H9 (cell line): ENCODE measurements at regions not wholly inside any gene's neighbourhood (a gene's known extent, or its start where the extent isn't known, plus 50 kb on each side); places are given as distances from the start of the nearest gene placed in this dataset.

Experiments used
- DNase-seq: peaks from one replicate; pipeline ENCODE4 v3.0.0-alpha.2; 2017
- H2AFZ ChIP-seq: one replicate; pipeline ENCODE4 v1.6.1; 2013; ENCODE audit warnings: mild to moderate bottlenecking, low read length, control low read depth, moderate library complexity
- H2AK5ac ChIP-seq: 2 replicates; pipeline ENCODE4 v1.6.1; 2013; ENCODE audit warnings: low read length, control low read depth, mixed read lengths; ENCODE audit not compliant: insufficient read length
- H2BK120ac ChIP-seq: one replicate; pipeline ENCODE4 v1.6.1; 2013; ENCODE audit warnings: low read depth, mild to moderate bottlenecking, low read length, control low read depth, inconsistent platforms; ENCODE audit not compliant: poor library complexity, severe bottlenecking
- H2BK12ac ChIP-seq: 2 replicates; pipeline ENCODE4 v1.6.1; 2013; ENCODE audit warnings: low read length, control low read depth, mixed read lengths, low read depth; ENCODE audit not compliant: insufficient read length
- H2BK15ac ChIP-seq: 2 replicates; pipeline ENCODE4 v1.6.1; 2013; ENCODE audit warnings: low read depth, low read length, control low read depth
- H2BK20ac ChIP-seq: one replicate; pipeline ENCODE4 v1.6.1; 2013; ENCODE audit warnings: low read depth, mild to moderate bottlenecking, low read length, control low read depth, inconsistent platforms; ENCODE audit not compliant: poor library complexity, severe bottlenecking
- H2BK5ac ChIP-seq: 2 replicates; pipeline ENCODE4 v1.6.1; 2013; ENCODE audit warnings: low read length, control low read depth, mixed read lengths; ENCODE audit not compliant: insufficient read length
- H3K14ac ChIP-seq: 2 replicates; pipeline ENCODE4 v1.6.1; 2013; ENCODE audit warnings: low read length, control low read depth; ENCODE audit not compliant: insufficient read depth
- H3K18ac ChIP-seq: 2 replicates; pipeline ENCODE4 v1.6.1; 2013; ENCODE audit warnings: low read depth, mild to moderate bottlenecking, mixed read lengths, low read length, control low read depth; ENCODE audit not compliant: insufficient read length
- H3K23ac ChIP-seq: 2 replicates; pipeline ENCODE4 v1.6.1; 2013; ENCODE audit warnings: low read length, control low read depth, mixed read lengths, low read depth; ENCODE audit not compliant: insufficient read length
- H3K23me2 ChIP-seq: 2 replicates; pipeline ENCODE4 v1.6.1; 2013; ENCODE audit warnings: low read depth, mild to moderate bottlenecking, mixed read lengths, low read length, control low read depth; ENCODE audit not compliant: insufficient read length, poor library complexity, severe bottlenecking
- H3K27ac ChIP-seq: 2 replicates; pipeline ENCODE4 v1.5.1; 2013; ENCODE audit warnings: low read length, control low read depth, mixed read lengths, low read depth; ENCODE audit not compliant: insufficient read length
- H3K27me3 ChIP-seq: 2 replicates; pipeline ENCODE4 v1.6.1; 2013; ENCODE audit warnings: low read length, control low read depth, inconsistent platforms; ENCODE audit not compliant: insufficient read depth
- H3K4ac ChIP-seq: 2 replicates; pipeline ENCODE4 v1.6.1; 2013; ENCODE audit warnings: low read depth, mild to moderate bottlenecking, control low read depth, inconsistent platforms, low read length, moderate library complexity
- H3K4me1 ChIP-seq: 2 replicates; pipeline ENCODE4 v1.6.1; 2013; ENCODE audit warnings: low read length, control low read depth, inconsistent platforms; ENCODE audit not compliant: insufficient read depth
- H3K4me2 ChIP-seq: 2 replicates; pipeline ENCODE4 v1.6.1; 2013; ENCODE audit warnings: low read length, control low read depth, mixed read lengths; ENCODE audit not compliant: insufficient read length, insufficient read depth
- H3K56ac ChIP-seq: 2 replicates; pipeline ENCODE4 v1.6.1; 2013; ENCODE audit warnings: low read depth, mild to moderate bottlenecking, mixed read lengths, low read length, control low read depth; ENCODE audit not compliant: insufficient read length
- H3K79me1 ChIP-seq: 2 replicates; pipeline ENCODE4 v1.6.1; 2013; ENCODE audit warnings: low read depth, mild to moderate bottlenecking, moderate library complexity, low read length, control low read depth, inconsistent platforms; ENCODE audit not compliant: insufficient read depth, poor library complexity, severe bottlenecking
- H3K79me2 ChIP-seq: 2 replicates; pipeline ENCODE4 v1.6.1; 2013; ENCODE audit warnings: low read length, control low read depth, inconsistent platforms; ENCODE audit not compliant: insufficient read depth
- H3K9ac ChIP-seq: 2 replicates; pipeline ENCODE4 v1.6.1; 2013; ENCODE audit warnings: low read length, control low read depth, mixed read lengths; ENCODE audit not compliant: insufficient read length; ENCODE audit errors: extremely low read depth
- H3K9me3 ChIP-seq: one replicate; pipeline ENCODE4 v1.6.1; 2013; ENCODE audit warnings: low read depth, low read length, inconsistent platforms; ENCODE audit not compliant: control insufficient read depth
- H3T11ph ChIP-seq: one replicate; pipeline ENCODE4 v1.6.1; 2013; ENCODE audit warnings: mild to moderate bottlenecking, low read length, control low read depth, inconsistent platforms
- H4K20me1 ChIP-seq: one replicate; pipeline ENCODE4 v1.6.1; 2013; ENCODE audit not compliant: control insufficient read depth, insufficient read length, insufficient read depth
- H4K5ac ChIP-seq: 2 replicates; pipeline ENCODE4 v1.6.1; 2013; ENCODE audit warnings: low read depth, mild to moderate bottlenecking, mixed read lengths, low read length, control low read depth; ENCODE audit not compliant: insufficient read length
- H4K8ac ChIP-seq: replicated peaks from 2 replicates; pipeline ENCODE4 v1.6.1; 2013; ENCODE audit warnings: low read length, control low read depth, mixed read lengths, low read depth; ENCODE audit not compliant: insufficient read length
- H4K91ac ChIP-seq: 2 replicates; pipeline ENCODE4 v1.6.1; 2013; ENCODE audit warnings: low read depth, mild to moderate bottlenecking, moderate library complexity, mixed read lengths, low read length, control low read depth; ENCODE audit not compliant: insufficient read length
- H3K27ac Mint-ChIP-seq, 3 experiments: 2 replicates in 2 of 3; 3 replicates in 1 of 3; pipeline ENCODE4 v1.8.0; 2020 to 2021; ENCODE audit warnings: mixed read lengths in 3 of 3, mild to moderate bottlenecking in 1 of 3, moderate library complexity in 1 of 3
- H3K27me3 Mint-ChIP-seq: 2 replicates; pipeline ENCODE4 v1.8.0; 2021; ENCODE audit warnings: low read depth, mild to moderate bottlenecking, moderate library complexity, mixed read lengths
- H3K36me3 Mint-ChIP-seq, 3 experiments: 2 replicates in 2 of 3; 3 replicates in 1 of 3; pipeline ENCODE4 v1.8.0; 2020 to 2021; ENCODE audit warnings: low read depth in 3 of 3, mixed read lengths in 3 of 3; ENCODE audit not compliant: insufficient read depth in 1 of 3
- H3K4me1 Mint-ChIP-seq, 2 experiments: 2 replicates each; pipeline ENCODE4 v1.8.0; 2020; ENCODE audit warnings: mixed read lengths in 2 of 2
- H3K4me3 Mint-ChIP-seq, 2 experiments: 2 replicates in 1 of 2; 3 replicates in 1 of 2; pipeline ENCODE4 v1.8.0; 2020 to 2021; ENCODE audit warnings: mild to moderate bottlenecking in 2 of 2, mixed read lengths in 2 of 2, moderate library complexity in 1 of 2
- H3K9me3 Mint-ChIP-seq, 2 experiments: 2 replicates in 1 of 2; 3 replicates in 1 of 2; pipeline ENCODE4 v1.8.0; 2020; ENCODE audit warnings: mild to moderate bottlenecking in 2 of 2, mixed read lengths in 2 of 2, moderate library complexity in 1 of 2
- CTCF ChIP-seq: fragments of 200-600 bp; sonication (generic); conservative IDR thresholded peaks from 3 replicates; pipeline ENCODE4 v1.8.0; 2021; ENCODE audit warnings: antibody characterized with exemption, mild to moderate bottlenecking
- WGBS: extraction: QIAGEN DNeasy Blood & Tissue Kit; methylation state at CpG from one replicate; pipeline ENCODE4 v1.1.7; 2013; ENCODE audit warnings: missing lambda C conversion rate, low lambda C conversion rate, mixed read lengths; ENCODE audit not compliant: insufficient read length; ENCODE audit errors: extremely low coverage; 5-methylcytosine and 5-hydroxymethylcytosine counted together

- no peaks in the 10 kb centered on the region for H3K23me2 ChIP-seq
- H3K4ac ChIP-seq = no peak overlapping the region
- no peak overlapping the region for H3K9ac ChIP-seq
- H3K4me2 ChIP-seq = no peak overlapping the region
- H3K9me3 ChIP-seq = no peaks in the 10 kb centered on the region
- no peak overlapping the region for H3K14ac ChIP-seq
- no peak overlapping the region for H3K18ac ChIP-seq
- H4K8ac ChIP-seq = no peak overlapping the region
- H2BK15ac ChIP-seq = no peak overlapping the region
- no peak overlapping the region for H3K56ac ChIP-seq
- no CpG with 5 or more reads among the region's 3 CpGs for WGBS
- no peaks in the 10 kb centered on the region for H4K20me1 ChIP-seq
- DNase-seq = no peak
- H3K9me3 Mint-ChIP-seq = no peaks in the 10 kb centered on the region
- H2BK20ac ChIP-seq = no peak overlapping the region
- H2BK12ac ChIP-seq = no peak overlapping the region
- peaks cover 6% of the 10 kb centered on the region; the same call in 1 of the 2 replicates for H3K4me1 ChIP-seq
- H3K36me3 Mint-ChIP-seq = no peaks in the 10 kb centered on the region
- H3K27me3 Mint-ChIP-seq = peaks cover under 1% of the 10 kb centered on the region
- no peak overlapping the region for H2BK5ac ChIP-seq
- no peak overlapping the region for H4K91ac ChIP-seq
- no peak for TF ChIP-seq CTCF
- no peak overlapping the region for H3K27ac ChIP-seq
- no peak overlapping the region for H4K5ac ChIP-seq
- no peak overlapping the region for H2AFZ ChIP-seq
- H3K4me3 Mint-ChIP-seq = no peak overlapping the region
- H3K27ac Mint-ChIP-seq = no peak overlapping the region
- no peaks in the 10 kb centered on the region for H3K79me2 ChIP-seq
- H3T11ph ChIP-seq = no peak overlapping the region
- H3K23ac ChIP-seq = no peak overlapping the region
- no peaks in the 10 kb centered on the region for H3K27me3 ChIP-seq
- H3K79me1 ChIP-seq = no peaks in the 10 kb centered on the region
- H2BK120ac ChIP-seq = no peak overlapping the region
- peaks cover 21 to 24% of the 10 kb centered on the region in 2 experiments for H3K4me1 Mint-ChIP-seq
- H2AK5ac ChIP-seq = no peak overlapping the region
These were observed 1297.2 kb upstream of the WWC1 start for GRCh38 chr5:166994226-166994625.
